ENCODE measurements at regions not wholly inside any gene's neighbourhood (a gene's known extent, or its start where the extent isn't known, plus 50 kb on each side); places are given as distances from the start of the nearest gene placed in this dataset.

- CTCF ChIA-PET: no interaction called here
- H3K9me3 ChIP-seq: no peaks in the 10 kb centered on the region
- no peaks in the 10 kb centered on the region for H4K20me1 ChIP-seq (ENCODE audit: insufficient read depth)
- H3K27me3 ChIP-seq (ENCODE audit: insufficient read depth): no peaks in the 10 kb centered on the region
- H3K79me2 ChIP-seq (ENCODE audit: insufficient read depth): no peaks in the 10 kb centered on the region
- no peak overlapping the region for H3K4me3 ChIP-seq (ENCODE audit: low read depth in 2 of 2, low read length in 1 of 2)
- no peak for TF ChIP-seq MXI1 (IDR thresholded peaks at IDR 0.05; ENCODE audit: low read depth, low read length)
- no peak for TF ChIP-seq REST (IDR thresholded peaks at IDR 0.05; ENCODE audit: low read depth, low read length)
- TF ChIP-seq, protein P1, sequence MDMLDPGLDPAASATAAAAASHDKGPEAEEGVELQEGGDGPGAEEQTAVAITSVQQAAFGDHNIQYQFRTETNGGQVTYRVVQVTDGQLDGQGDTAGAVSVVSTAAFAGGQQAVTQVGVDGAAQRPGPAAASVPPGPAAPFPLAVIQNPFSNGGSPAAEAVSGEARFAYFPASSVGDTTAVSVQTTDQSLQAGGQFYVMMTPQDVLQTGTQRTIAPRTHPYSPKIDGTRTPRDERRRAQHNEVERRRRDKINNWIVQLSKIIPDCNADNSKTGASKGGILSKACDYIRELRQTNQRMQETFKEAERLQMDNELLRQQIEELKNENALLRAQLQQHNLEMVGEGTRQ (IDR thresholded peaks at IDR 0.05; ENCODE audit: borderline replicate concordance, low read depth, low read length): no peak
- no peak overlapping the region for H3K9ac ChIP-seq
- POLR2A ChIA-PET: no interaction called here
- H3F3A ChIP-seq (replicated peaks; ENCODE audit: insufficient read depth): peaks cover 15% of the 10 kb centered on the region
- H3K4me2 ChIP-seq: no peak overlapping the region
- 29% methylated on average over 1 of the region's 1 CpG for WGBS (ENCODE audit: low lambda C conversion rate)
- H3K36me3 ChIP-seq (replicated peaks in 1 of 2; ENCODE audit: control insufficient read depth in 1 of 2, insufficient read depth in 2 of 2, low read length in 1 of 2): no peaks in the 10 kb centered on the region
- H2AFZ ChIP-seq (ENCODE audit: low read depth): no peak overlapping the region
- no peaks in the 10 kb centered on the region for H3K9me2 ChIP-seq
- no peak overlapping the region for H3K27ac ChIP-seq (ENCODE audit: low read depth in 2 of 2, low read length in 1 of 2)
- peaks cover 0 to 33% of the 10 kb centered on the region in 2 experiments; a peak in 1 of 4 replicates for H3K4me1 ChIP-seq (ENCODE audit: control insufficient read depth in 1 of 2, insufficient read depth in 2 of 2, low read depth in 1 of 2, low read length in 1 of 2)
- DNase-seq: no peak
Measured at GRCh38 chr11:28966951-28967350, 858.8 kb downstream of the METTL15 start.

- H3K4me3 ChIP-seq (ENCODE audit: low read depth in 2 of 2, low read length in 1 of 2): no peak overlapping the region
- H3K4me1 ChIP-seq (ENCODE audit: control insufficient read depth in 1 of 2, insufficient read depth in 2 of 2, low read depth in 1 of 2, low read length in 1 of 2): peaks cover 0 to 33% of the 10 kb centered on the region in 2 experiments; a peak in 1 of 4 replicates
- H3K27ac ChIP-seq (ENCODE audit: low read depth in 2 of 2, low read length in 1 of 2): 0 out of 4 replicates have a peak overlapping the region, but pooled peaks of 1 of the 2 experiments have one; percentile 13
- no peak overlapping the region; the same call in 1 of the 2 replicates for H3K4me2 ChIP-seq
- H3K9ac ChIP-seq: no peak overlapping the region
- peaks cover 0 to 2% of the 10 kb centered on the region in 2 experiments for H3K36me3 ChIP-seq (replicated peaks in 1 of 2; ENCODE audit: control insufficient read depth in 1 of 2, insufficient read depth in 2 of 2, low read length in 1 of 2)
- no peak for DNase-seq
- no peaks in the 10 kb centered on the region for H3K9me3 ChIP-seq
- no peaks in the 10 kb centered on the region for H4K20me1 ChIP-seq (ENCODE audit: insufficient read depth)
- H3K9me2 ChIP-seq: no peaks in the 10 kb centered on the region
- ChIA-PET CTCF (no interaction called here), POLR2A (no interaction called here)
- no peaks in the 10 kb centered on the region for H3K27me3 ChIP-seq (ENCODE audit: insufficient read depth)
- WGBS (ENCODE audit: low lambda C conversion rate): 35% methylated on average over 1 of the region's 1 CpG
- no peak for TF ChIP-seq REST (IDR thresholded peaks at IDR 0.05; ENCODE audit: low read depth, low read length)
- peak; percentile 40; the same call in 1 of the 2 replicates for TF ChIP-seq TCF12 (IDR thresholded peaks at IDR 0.05)
- no peak for TF ChIP-seq EZH2phosphoT487 (IDR thresholded peaks at IDR 0.05; ENCODE audit: borderline replicate concordance, low read depth)
- no peak for TF ChIP-seq NRF1 (IDR thresholded peaks at IDR 0.05; ENCODE audit: low read depth, low read length)
- TF ChIP-seq EP300 (IDR thresholded peaks at IDR 0.05; ENCODE audit: borderline replicate concordance in 1 of 2, low read depth in 1 of 2, low read length in 1 of 2): no peak
- TF ChIP-seq RAD21 (IDR thresholded peaks at IDR 0.05; ENCODE audit: low read length): no peak
- TF ChIP-seq, protein P1 (IDR thresholded peaks at IDR 0.05; ENCODE audit: borderline replicate concordance, low read depth, low read length): no peak
- TF ChIP-seq NFIC (IDR thresholded peaks at IDR 0.05; ENCODE audit: borderline replicate concordance): no peak
- H3F3A ChIP-seq (replicated peaks; ENCODE audit: insufficient read depth): peaks cover 13% of the 10 kb centered on the region
- H3K79me2 ChIP-seq (ENCODE audit: insufficient read depth): no peaks in the 10 kb centered on the region
- peak overlapping the region; percentile 6; the same call in 1 of the 2 replicates for H2AFZ ChIP-seq (ENCODE audit: low read depth)
Measured at GRCh38 chr11:28965819-28966218, 857.6 kb downstream of the METTL15 start.
